AG04449 (cell line): ENCODE measurements at regions not wholly inside any gene's neighbourhood (a gene's known extent, or its start where the extent isn't known, plus 50 kb on each side); places are given as distances from the start of the nearest gene placed in this dataset.

Experiments used
- CTCF ChIA-PET: fragments of 350-600 bp; formaldehyde crosslinking; extraction: SDS; loops from one replicate; lab custom pipeline; 2021; ENCODE audit warnings: antibody characterized with exemption; lab: Yijun Ruan, JAX
- POLR2A ChIA-PET: fragments of 400-600, 350-600 bp; formaldehyde crosslinking; extraction: SDS; loops from one replicate; lab custom pipeline; 2020; ENCODE audit warnings: antibody characterized with exemption, inconsistent platforms; lab: Yijun Ruan, JAX
- DNase-seq: peaks from one replicate; pipeline ENCODE4 v3.0.0-alpha.2; 2010; ENCODE audit warnings: low read depth, low spot score
- H3K4me3 ChIP-seq: 2 replicates; pipeline ENCODE4 v1.5.1; 2011; ENCODE audit warnings: low read depth, mild to moderate bottlenecking, control low read depth, low read length
- CTCF ChIP-seq: IDR thresholded peaks from one replicate; pipeline ENCODE4 v1.5.1; 2011; ENCODE audit warnings: mild to moderate bottlenecking, moderate library complexity, low read length, control low read depth, inconsistent platforms; ENCODE audit not compliant: insufficient read depth; ENCODE audit errors: missing control alignments

GRCh38 chr1:218829097-218829496 is 344.6 kb upstream of the LYPLAL1 start:
- POLR2A ChIA-PET, result no interaction called here
- CTCF ChIA-PET, result no interaction called here
- no peak for DNase-seq
- no peak overlapping the region for H3K4me3 ChIP-seq
- no peak for TF ChIP-seq CTCF

DNA sequence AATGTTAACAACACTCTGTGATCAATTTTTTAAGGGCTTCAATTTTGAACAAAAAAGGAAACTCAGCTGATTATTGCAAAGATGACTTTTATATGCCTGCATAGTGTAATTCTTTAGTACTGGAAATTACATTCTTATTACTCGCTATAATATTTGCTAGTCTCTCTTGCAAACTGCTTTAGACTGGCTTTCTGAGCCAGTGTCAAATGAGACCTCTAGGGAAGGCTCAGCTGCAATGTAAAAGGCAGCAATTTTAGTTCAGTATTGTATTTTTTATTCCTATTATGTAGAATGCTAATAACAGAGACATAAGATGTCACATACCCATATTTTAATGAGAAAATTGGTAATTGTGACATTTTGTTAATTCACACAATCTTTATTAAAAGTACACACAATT is 338.1 kb upstream of the LYPLAL1 start:
- POLR2A ChIA-PET, result no interaction called here
- CTCF ChIA-PET, result no interaction called here
- no peak for TF ChIP-seq CTCF
- no peak overlapping the region for H3K4me3 ChIP-seq
- DNase-seq, result no peak

DNA sequence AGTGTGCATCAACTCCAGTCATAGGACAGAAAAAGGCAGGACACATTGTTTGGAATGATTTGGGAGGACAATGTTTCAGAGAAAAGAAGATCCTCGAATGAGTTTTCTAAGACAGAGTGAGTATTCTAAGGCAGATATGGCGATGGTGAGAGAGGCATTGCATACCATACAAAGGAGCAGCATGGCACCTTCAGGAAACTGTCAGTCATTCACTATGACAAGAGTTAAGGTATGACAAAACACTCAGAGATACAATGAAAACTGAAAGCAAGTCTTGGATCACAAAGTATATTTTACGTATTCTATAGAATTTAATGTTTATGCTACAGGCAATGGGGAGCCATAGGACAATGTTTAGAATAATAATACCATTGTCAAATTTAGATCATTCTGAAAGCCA is 337.4 kb upstream of the LYPLAL1 start:
- TF ChIP-seq CTCF, result no peak
- H3K4me3 ChIP-seq, result no peak overlapping the region
- POLR2A ChIA-PET, result no interaction called here
- no peak for DNase-seq
- CTCF ChIA-PET, result no interaction called here

DNA sequence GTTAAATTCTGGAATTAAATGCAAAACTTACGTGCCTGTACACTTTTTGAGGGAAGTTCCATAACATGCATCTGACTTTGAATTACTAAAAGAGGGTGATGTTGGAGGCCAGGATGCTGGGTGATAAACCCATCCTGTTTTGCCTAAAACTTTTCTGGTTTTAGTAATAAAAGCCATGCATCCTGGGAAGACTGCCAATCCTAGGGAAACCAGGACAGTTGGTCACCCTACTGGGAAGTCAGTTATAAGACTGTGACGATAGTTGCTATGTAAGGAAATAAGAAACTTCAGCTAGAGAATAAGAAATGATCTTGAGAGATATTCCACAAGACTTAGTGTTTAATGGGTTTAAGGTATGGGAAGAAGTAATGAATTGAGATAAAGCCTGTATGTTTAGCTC is 336.6 kb upstream of the LYPLAL1 start:
- ChIA-PET POLR2A (no interaction called here), CTCF (no interaction called here)
- TF ChIP-seq CTCF, result no peak
- no peak for DNase-seq
- H3K4me3 ChIP-seq, result no peak overlapping the region

DNA sequence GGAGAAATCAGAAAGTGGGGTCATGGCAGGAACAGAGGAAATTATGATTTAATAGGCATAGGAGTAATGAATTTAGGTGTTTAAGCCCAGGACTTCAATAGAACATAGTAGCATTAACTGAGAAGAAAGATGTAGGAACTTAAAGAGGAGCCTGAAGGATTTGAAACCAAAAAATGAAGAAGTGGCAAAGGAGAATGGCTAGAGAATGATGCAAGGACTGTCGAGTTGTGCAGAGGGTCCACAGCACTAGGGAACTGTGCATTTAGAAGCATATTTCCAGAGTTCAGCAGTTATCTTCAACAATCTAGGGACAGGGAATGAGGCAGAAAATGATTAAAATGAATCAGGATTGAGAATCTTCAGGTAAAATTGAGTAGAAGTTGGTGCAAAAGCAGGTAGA is 328.1 kb upstream of the LYPLAL1 start:
- ChIA-PET CTCF (no interaction called here), POLR2A (no interaction called here)
- H3K4me3 ChIP-seq, result no peak overlapping the region
- no peak for TF ChIP-seq CTCF
- no peak for DNase-seq

- no peak for DNase-seq
- POLR2A ChIA-PET, result no interaction called here
- no peak for TF ChIP-seq CTCF
- CTCF ChIA-PET, result no interaction called here
- H3K4me3 ChIP-seq, result no peak overlapping the region
Observed at GRCh38 chr1:218846181-218846580, 327.5 kb upstream of the LYPLAL1 start.
